Fibroblast of pulmonary artery (primary cell): ENCODE measurements at regions not wholly inside any gene's neighbourhood (a gene's known extent, or its start where the extent isn't known, plus 50 kb on each side); places are given as distances from the start of the nearest gene placed in this dataset.
"Not testable (repeated sequence)": the region's sequence is repeated elsewhere in the genome, so short reads cannot be mapped to it uniquely, and the experiment has no call there.

Source experiments
- DNase-seq: peaks from one replicate; pipeline ENCODE4 v3.0.0-alpha.2; 2010; ENCODE audit warnings: low read depth
- H3K4me3 ChIP-seq: replicated peaks from 2 replicates; pipeline ENCODE4 v1.5.1; 2011; ENCODE audit warnings: low read depth, mild to moderate bottlenecking, control low read depth, low read length, moderate library complexity
- TF ChIP-seq, protein P1 (sequence below): IDR thresholded peaks from 2 replicates; pipeline ENCODE4 v1.5.1; 2011; ENCODE audit warnings: mild to moderate bottlenecking, control low read depth, low read length, inconsistent platforms; ENCODE audit errors: missing control alignments

DNA sequence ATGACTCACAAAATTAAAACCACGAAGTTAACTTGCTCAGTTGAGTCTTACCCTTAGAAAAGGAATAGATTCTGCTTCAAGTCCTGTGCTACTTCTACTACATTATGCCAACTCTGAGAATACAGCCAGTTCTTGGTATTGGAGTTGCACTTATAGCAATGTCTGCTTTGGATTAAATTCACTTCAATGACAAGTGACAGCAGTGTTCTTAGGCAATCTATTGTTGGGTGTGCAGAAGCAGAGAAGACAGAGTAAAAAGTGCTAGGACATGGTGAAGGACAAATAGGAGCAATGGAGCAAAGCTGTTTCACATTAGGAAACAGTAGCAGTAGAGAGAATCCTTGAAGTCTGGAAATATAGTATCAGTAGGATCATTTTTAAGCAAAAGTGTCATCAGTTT lies 713.1 kb downstream of the SI start:
- DNase-seq: no peak
- no peak overlapping the region for H3K4me3 ChIP-seq
- TF ChIP-seq, protein P1, sequence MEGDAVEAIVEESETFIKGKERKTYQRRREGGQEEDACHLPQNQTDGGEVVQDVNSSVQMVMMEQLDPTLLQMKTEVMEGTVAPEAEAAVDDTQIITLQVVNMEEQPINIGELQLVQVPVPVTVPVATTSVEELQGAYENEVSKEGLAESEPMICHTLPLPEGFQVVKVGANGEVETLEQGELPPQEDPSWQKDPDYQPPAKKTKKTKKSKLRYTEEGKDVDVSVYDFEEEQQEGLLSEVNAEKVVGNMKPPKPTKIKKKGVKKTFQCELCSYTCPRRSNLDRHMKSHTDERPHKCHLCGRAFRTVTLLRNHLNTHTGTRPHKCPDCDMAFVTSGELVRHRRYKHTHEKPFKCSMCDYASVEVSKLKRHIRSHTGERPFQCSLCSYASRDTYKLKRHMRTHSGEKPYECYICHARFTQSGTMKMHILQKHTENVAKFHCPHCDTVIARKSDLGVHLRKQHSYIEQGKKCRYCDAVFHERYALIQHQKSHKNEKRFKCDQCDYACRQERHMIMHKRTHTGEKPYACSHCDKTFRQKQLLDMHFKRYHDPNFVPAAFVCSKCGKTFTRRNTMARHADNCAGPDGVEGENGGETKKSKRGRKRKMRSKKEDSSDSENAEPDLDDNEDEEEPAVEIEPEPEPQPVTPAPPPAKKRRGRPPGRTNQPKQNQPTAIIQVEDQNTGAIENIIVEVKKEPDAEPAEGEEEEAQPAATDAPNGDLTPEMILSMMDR: no peak

DNA sequence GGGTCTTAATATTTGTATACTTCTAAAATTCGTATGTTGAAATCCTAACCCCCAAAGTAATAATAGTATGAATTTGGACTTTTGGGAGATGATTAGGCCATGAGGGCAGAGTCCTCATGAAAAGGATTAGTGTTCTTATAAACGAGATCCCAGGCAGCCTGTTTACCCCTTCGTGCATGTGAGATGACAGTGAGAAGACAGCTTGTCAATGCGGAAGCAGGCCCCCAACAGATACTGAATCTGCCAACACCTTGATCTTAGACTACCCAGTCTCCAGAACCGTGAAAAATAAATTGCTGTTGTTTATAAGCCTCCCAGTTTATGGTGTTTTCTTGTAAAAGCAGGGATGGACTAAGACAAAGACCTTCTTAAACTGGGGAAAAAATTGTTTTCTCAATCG lies 714.2 kb downstream of the SI start:
- TF ChIP-seq, protein P1: no peak
- no peak for DNase-seq
- H3K4me3 ChIP-seq: no peak overlapping the region

DNA sequence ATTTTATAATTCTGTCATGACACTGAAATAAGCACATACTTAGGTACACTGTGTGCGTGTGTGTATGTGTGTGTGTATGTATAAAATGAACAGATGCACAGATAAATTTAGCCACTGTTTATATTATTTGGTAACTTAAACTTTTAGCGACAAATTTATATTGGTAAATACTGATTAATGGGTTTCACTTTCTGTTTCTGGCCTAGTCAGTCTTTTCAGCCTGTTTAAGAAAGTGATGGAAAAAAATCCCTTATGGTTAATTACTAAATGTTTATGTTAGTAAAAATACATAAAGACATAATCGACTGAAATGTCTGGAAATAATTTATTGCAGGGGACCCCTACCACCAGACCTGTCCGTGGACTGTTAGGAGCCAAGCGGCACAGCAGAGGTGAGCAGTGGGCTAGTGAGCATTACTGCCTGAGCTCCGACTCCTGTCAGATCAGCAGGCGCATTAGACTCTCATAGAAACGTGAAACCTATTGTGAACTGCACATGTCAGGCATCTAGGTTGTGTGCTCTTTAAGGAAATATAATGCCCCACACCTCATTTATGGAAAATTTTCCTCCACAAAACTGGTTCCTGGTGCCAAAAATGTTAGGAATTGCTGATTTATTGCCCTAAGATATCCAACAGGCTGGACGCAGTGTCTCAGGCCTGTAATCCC lies 717.4 kb downstream of the SI start:
- TF ChIP-seq, protein P1: no peak
- no peak overlapping the region for H3K4me3 ChIP-seq
- no peak for DNase-seq

DNA sequence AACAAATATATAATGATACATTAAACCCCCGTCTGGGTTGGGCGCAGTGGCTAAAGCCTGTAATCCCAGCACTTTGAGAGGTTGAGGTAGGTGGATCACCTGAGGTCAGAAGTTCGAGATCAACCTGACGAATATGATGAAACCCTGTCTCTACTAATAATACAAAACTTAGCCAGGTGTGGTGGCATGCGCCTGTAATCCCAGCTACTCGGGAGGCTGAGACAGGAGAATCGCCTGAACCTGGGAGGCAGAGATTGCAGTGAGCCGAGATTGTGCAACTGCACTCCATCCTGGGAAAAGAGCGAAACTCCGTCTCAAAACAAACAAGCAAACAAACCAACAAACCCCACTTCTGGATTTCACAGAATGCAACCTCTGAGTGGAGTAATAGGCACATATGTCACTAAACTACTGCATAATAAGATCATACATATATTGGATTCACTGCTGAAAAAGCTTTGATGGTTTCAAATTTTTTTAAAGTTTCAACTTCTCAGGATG lies 718.2 kb downstream of the SI start:
- no peak overlapping the region for H3K4me3 ChIP-seq
- TF ChIP-seq, protein P1: no peak

DNA sequence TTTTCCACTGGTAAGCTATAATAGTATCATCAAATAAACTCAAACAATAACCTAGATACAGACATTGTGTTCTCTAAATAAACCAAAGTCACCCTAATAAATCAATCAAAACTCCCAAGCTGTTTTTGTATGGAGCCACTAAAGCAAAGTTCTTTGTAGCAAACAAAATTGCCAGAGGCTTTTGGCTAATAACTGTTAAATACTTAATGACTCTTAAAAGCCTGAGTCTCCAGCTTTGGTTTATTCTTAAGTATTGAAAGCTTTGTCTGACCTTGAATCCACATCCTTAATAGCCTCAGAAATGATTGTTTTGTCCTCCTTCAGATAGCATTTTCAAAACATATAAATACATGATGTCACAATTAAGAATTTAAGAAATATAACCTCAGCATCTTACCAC lies 725.3 kb downstream of the SI start:
- DNase-seq: no peak
- TF ChIP-seq, protein P1: no peak
- no peak overlapping the region for H3K4me3 ChIP-seq

More for the DNA sequence above, 718.2 kb downstream of the SI start:
- no peak for DNase-seq

DNA sequence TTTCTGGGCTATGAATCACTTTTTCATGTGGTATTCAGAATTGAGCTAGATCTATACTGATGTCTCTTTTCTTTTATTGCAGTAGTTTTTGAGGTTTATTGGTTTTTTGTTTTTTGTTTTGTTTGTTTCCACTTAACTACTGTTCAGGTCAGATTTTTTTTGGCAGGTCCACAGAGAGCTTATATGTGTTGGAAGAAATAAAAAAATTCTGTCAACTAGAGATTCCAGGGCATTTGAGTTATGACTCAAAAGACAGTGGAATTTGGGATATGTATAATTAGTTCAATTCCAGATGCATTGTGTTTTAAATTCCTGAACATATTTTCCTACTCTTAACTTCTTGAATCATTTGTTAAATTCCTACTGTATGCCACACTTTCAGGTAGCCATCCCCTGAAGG lies 727.2 kb downstream of the SI start:
- no peak overlapping the region for H3K4me3 ChIP-seq
- TF ChIP-seq, protein P1: no peak
- DNase-seq: no peak

DNA sequence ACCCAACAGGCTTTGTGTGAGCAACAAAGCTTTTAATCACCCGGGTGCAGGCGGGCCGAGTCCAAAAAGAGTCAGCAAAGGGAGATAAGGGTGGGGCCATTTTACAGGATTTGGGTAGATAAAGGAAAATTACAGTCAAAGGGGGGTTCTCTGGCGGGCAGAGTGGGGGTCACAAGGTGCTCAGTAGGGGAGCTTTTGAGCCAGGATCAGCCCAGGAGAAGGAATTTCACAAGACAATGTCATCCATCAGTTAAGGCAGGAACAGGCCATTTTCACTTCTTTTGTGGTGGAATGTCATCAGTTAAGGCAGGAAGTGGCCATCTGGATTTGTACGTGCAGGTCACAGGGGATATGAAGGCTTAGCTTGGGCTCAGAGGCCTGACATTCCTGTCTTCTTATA lies 736.1 kb downstream of the SI start:
- not testable (repeated sequence) for H3K4me3 ChIP-seq

More for the DNA sequence above, 736.1 kb downstream of the SI start:
- DNase-seq: not testable (repeated sequence)
